Mesenchymal stem cell (in vitro differentiated cells and primary cell): ENCODE measurements at regions not wholly inside any gene's neighbourhood (a gene's known extent, or its start where the extent isn't known, plus 50 kb on each side); places are given as distances from the start of the nearest gene placed in this dataset.
A peak's percentile ranks its signal among the peaks of the same experiment; 100 is the strongest.

Experiments
- DNase-seq: peaks from one replicate; pipeline ENCODE4 v3.0.0-alpha.2; 2013
- H2AFZ ChIP-seq: one replicate; pipeline ENCODE4 v1.6.1; 2013; ENCODE audit warnings: low read depth, mild to moderate bottlenecking, control low read depth, inconsistent platforms, low read length, moderate library complexity
- H2AK5ac ChIP-seq: 2 replicates; pipeline ENCODE4 v1.6.1; 2013; ENCODE audit warnings: low read length, moderate library complexity, mild to moderate bottlenecking, inconsistent platforms; ENCODE audit not compliant: severe bottlenecking
- H2BK120ac ChIP-seq: one replicate; pipeline ENCODE4 v1.6.1; 2013; ENCODE audit warnings: low read depth, mild to moderate bottlenecking, inconsistent platforms, low read length, moderate library complexity
- H2BK12ac ChIP-seq, 2 experiments: one replicate each; pipeline ENCODE4 v1.6.1; 2013; ENCODE audit warnings: inconsistent platforms in 2 of 2, low read length in 2 of 2, mild to moderate bottlenecking in 2 of 2, moderate library complexity in 2 of 2, control low read depth in 1 of 2
- H2BK15ac ChIP-seq: one replicate; pipeline ENCODE4 v1.6.1; 2013; ENCODE audit warnings: mild to moderate bottlenecking, low read depth, inconsistent platforms; ENCODE audit not compliant: poor library complexity, severe bottlenecking
- H2BK5ac ChIP-seq: 2 replicates; pipeline ENCODE4 v1.6.1; 2013; ENCODE audit warnings: low read depth, mild to moderate bottlenecking, low read length, control low read depth, inconsistent platforms; ENCODE audit not compliant: poor library complexity, severe bottlenecking
- H3K14ac ChIP-seq, 2 experiments: one replicate each; pipeline ENCODE4 v1.6.1; 2013; ENCODE audit warnings: inconsistent platforms in 2 of 2, low read length in 2 of 2, control low read depth in 1 of 2, mild to moderate bottlenecking in 1 of 2, moderate library complexity in 1 of 2
- H3K18ac ChIP-seq, 2 experiments: one replicate each; pipeline ENCODE4 v1.6.1; 2013; ENCODE audit warnings: inconsistent platforms in 2 of 2, low read length in 2 of 2, control low read depth in 1 of 2, low read depth in 1 of 2, mild to moderate bottlenecking in 1 of 2
- H3K23ac ChIP-seq, 2 experiments: one replicate each; pipeline ENCODE4 v1.6.1; 2013; ENCODE audit warnings: inconsistent platforms in 2 of 2, low read length in 2 of 2, mild to moderate bottlenecking in 2 of 2, moderate library complexity in 2 of 2, control low read depth in 1 of 2
- H3K27ac ChIP-seq: 2 replicates; pipeline ENCODE4 v1.5.1; 2013; ENCODE audit warnings: mild to moderate bottlenecking, moderate library complexity, low read length, control low read depth, inconsistent platforms; ENCODE audit not compliant: poor library complexity, severe bottlenecking
- H3K27me3 ChIP-seq, 2 experiments: 2 replicates each; pipeline versions ENCODE4 v1.6.1 to v1.7.0; 2013; ENCODE audit warnings: low read length in 2 of 2, mild to moderate bottlenecking in 2 of 2, moderate library complexity in 2 of 2, control low read depth in 1 of 2, inconsistent platforms in 1 of 2; ENCODE audit not compliant: control insufficient read depth in 1 of 2, insufficient read depth in 1 of 2
- H3K36me3 ChIP-seq, 2 experiments: 2 replicates each; pipeline versions ENCODE4 v1.6.1 to v1.7.0; 2013; ENCODE audit warnings: low read length in 2 of 2, control low read depth in 1 of 2, inconsistent platforms in 1 of 2, low read depth in 1 of 2, mild to moderate bottlenecking in 1 of 2; ENCODE audit not compliant: insufficient read depth in 2 of 2, control insufficient read depth in 1 of 2
- H3K4ac ChIP-seq, 2 experiments: one replicate each; pipeline ENCODE4 v1.6.1; 2013; ENCODE audit warnings: inconsistent platforms in 2 of 2, low read length in 2 of 2, mild to moderate bottlenecking in 2 of 2, moderate library complexity in 2 of 2, control low read depth in 1 of 2, low read depth in 1 of 2
- H3K4me1 ChIP-seq: 2 replicates; pipeline ENCODE4 v1.6.1; 2013; ENCODE audit warnings: low read depth, low read length, control low read depth; ENCODE audit not compliant: control insufficient read depth, insufficient read depth
- H3K4me2 ChIP-seq: 2 replicates; pipeline ENCODE4 v1.6.1; 2013; ENCODE audit warnings: low read length, mild to moderate bottlenecking, inconsistent platforms; ENCODE audit not compliant: poor library complexity, severe bottlenecking
- H3K4me3 ChIP-seq, 2 experiments: 2 replicates each; pipeline versions ENCODE4 v1.5.1 to v1.7.0; 2013; ENCODE audit warnings: low read length in 2 of 2, mild to moderate bottlenecking in 2 of 2, control low read depth in 1 of 2, low read depth in 1 of 2; ENCODE audit not compliant: insufficient read depth in 1 of 2
- H3K79me1 ChIP-seq: replicated peaks from 2 replicates; pipeline ENCODE4 v1.6.1; 2013; ENCODE audit warnings: mild to moderate bottlenecking, control low read depth, low read length, inconsistent platforms; ENCODE audit not compliant: poor library complexity, severe bottlenecking
- H3K9ac ChIP-seq: 2 replicates; pipeline ENCODE4 v1.7.0; 2013; ENCODE audit warnings: mild to moderate bottlenecking, low read length, moderate library complexity
- H3K9me3 ChIP-seq: 2 replicates; pipeline ENCODE4 v1.7.0; 2013; ENCODE audit warnings: mild to moderate bottlenecking, low read length; ENCODE audit not compliant: control insufficient read depth
- H4K8ac ChIP-seq: one replicate; pipeline ENCODE4 v1.6.1; 2013; ENCODE audit warnings: inconsistent platforms, mild to moderate bottlenecking, low read length, moderate library complexity
- H4K91ac ChIP-seq: one replicate; pipeline ENCODE4 v1.6.1; 2013; ENCODE audit warnings: mild to moderate bottlenecking, low read length, inconsistent platforms
- WGBS: methylation state at CpG from one replicate; pipeline ENCODE4 v1.1.7; 2013; ENCODE audit warnings: mixed read lengths; 5-methylcytosine and 5-hydroxymethylcytosine counted together

DNA sequence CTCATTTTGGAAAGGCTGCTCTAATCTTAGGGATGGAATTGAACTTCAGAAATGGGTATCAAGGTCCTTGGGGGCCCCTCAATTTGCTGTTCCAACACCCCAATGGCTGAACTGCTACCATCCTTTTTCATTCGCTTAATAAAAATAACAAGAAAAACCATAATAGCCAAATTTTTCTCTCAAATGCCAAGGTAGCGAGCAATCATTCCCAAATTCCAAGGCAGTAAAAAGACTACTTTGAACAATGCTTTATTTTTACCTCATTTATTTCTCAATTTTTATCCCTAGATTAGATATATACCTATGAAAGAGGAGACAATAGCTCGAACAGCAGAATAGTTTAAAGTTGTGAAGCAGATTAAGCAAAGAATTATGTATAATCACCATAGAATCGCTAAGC is 323.4 kb upstream of the SLC7A11 start:
- H4K91ac ChIP-seq = no peak overlapping the region
- H2AK5ac ChIP-seq = no peak overlapping the region
- H3K79me1 ChIP-seq = no peaks in the 10 kb centered on the region
- H3K4me2 ChIP-seq = no peak overlapping the region
- H3K4me3 ChIP-seq = no peak overlapping the region
- H3K23ac ChIP-seq = no peak overlapping the region
- no peaks in the 10 kb centered on the region for H3K27me3 ChIP-seq
- no peak overlapping the region for H3K14ac ChIP-seq
- no peak overlapping the region for H4K8ac ChIP-seq
- no peak overlapping the region for H2BK12ac ChIP-seq
- no peaks in the 10 kb centered on the region for H3K36me3 ChIP-seq
- no peak overlapping the region for H2BK120ac ChIP-seq
- no peaks in the 10 kb centered on the region for H3K9me3 ChIP-seq
- no peak overlapping the region for H3K4ac ChIP-seq
- no peaks in the 10 kb centered on the region for H3K4me1 ChIP-seq
- H2BK15ac ChIP-seq = no peak overlapping the region
- H2BK5ac ChIP-seq = no peak overlapping the region
- WGBS = 93% methylated on average over 2 of the region's 4 CpGs
- no peak for DNase-seq
- H3K18ac ChIP-seq = no peak overlapping the region
- H3K27ac ChIP-seq = no peak overlapping the region
- H3K9ac ChIP-seq = no peak overlapping the region
- H2AFZ ChIP-seq = no peak overlapping the region

DNA sequence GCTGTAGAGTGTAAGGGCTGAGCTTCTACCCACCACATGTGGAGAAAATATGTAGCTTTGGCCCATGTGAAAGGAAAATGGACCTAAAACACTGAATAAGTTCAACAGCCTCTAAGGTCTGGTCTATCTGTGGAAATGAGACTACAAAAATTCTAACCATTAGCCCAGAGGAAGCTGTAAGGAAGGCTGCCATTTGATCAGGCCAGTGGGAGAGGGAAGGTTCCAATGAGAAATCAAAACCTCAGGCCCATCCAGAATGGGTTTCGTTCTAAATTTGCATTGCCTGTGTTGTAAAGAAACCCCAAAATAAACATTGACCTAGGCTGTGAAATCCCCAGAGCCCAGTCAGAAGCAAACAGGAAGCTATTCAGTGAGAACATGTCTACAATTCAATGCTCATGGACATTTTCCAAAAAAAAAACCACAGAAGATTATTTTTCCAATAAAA is 320.4 kb upstream of the SLC7A11 start:
- 4% methylated on average over 1 of the region's 1 CpG for WGBS
- Histone ChIP-seq H3K36me3 (no peaks in the 10 kb centered on the region), H3K14ac (no peak overlapping the region), H3K27ac (no peak overlapping the region), H4K8ac (no peak overlapping the region), H2BK120ac (peak overlapping the region; percentile 19), H3K4me2 (no peak overlapping the region), H2AFZ (peak overlapping the region; percentile 31), H3K4ac (no peak overlapping the region), H2BK15ac (no peak overlapping the region), H3K79me1 (no peaks in the 10 kb centered on the region), H3K9me3 (no peaks in the 10 kb centered on the region), H3K23ac (peak overlapping the region in 1 of 2 experiments; percentile 60), H3K27me3 (no peaks in the 10 kb centered on the region), H2AK5ac (no peak overlapping the region), H2BK5ac (no peak overlapping the region), H3K4me3 (no peak overlapping the region), H4K91ac (no peak overlapping the region), H3K4me1 (no peaks in the 10 kb centered on the region), H3K9ac (peak overlapping the region; percentile 0), H3K18ac (peak overlapping the region in 1 of 2 experiments; percentile 75), H2BK12ac (peak overlapping the region; percentile 47 to 84)
- peak; percentile 74 for DNase-seq

GRCh38 chr4:138561906-138562305 is 319.8 kb upstream of the SLC7A11 start:
- Histone ChIP-seq H3K23ac (no peak overlapping the region), H3K4me3 (no peak overlapping the region), H3K4me2 (no peak overlapping the region), H4K8ac (no peak overlapping the region), H3K36me3 (no peaks in the 10 kb centered on the region), H2BK15ac (no peak overlapping the region), H2AFZ (no peak overlapping the region), H3K4ac (no peak overlapping the region), H3K4me1 (no peaks in the 10 kb centered on the region), H3K14ac (no peak overlapping the region), H2BK5ac (no peak overlapping the region), H2BK12ac (peak overlapping the region in 1 of 2 experiments; percentile 70), H3K18ac (no peak overlapping the region), H3K79me1 (no peaks in the 10 kb centered on the region), H3K27ac (no peak overlapping the region), H4K91ac (no peak overlapping the region), H2BK120ac (no peak overlapping the region), H2AK5ac (no peak overlapping the region), H3K9ac (no peak overlapping the region), H3K9me3 (no peaks in the 10 kb centered on the region), H3K27me3 (no peaks in the 10 kb centered on the region)
- no peak for DNase-seq
- 98% methylated on average over 18 of the region's 18 CpGs for WGBS

DNA sequence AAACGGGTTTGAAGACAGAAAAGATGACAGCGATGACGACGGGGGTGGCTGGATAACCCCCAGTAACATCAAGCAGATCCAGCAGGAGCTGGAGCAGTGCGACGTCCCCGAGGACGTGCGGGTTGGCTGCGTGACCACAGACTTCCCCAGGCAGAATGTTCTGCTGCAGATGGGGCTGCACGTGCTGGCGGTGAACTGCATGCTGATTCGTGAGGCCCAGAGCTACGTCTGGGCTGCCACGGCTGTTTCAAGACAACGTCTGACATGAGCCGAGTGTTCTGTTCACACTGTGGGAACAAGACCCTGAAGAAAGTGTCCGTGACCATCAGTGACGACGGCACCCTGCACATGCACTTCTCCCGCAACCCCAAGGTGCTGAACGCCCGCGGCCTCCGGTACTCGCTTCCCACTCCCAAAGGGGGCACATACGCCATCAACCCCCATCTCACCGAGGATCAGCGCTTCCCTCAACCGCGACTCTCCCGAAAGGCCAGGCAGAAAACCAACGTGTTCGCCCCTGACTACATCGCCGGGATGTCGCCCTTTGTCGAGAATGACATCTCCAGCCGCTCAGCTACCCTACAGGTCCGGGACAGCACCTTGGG is 319.2 kb upstream of the SLC7A11 start:
- Histone ChIP-seq H3K4me3 (no peak overlapping the region), H3K4me2 (no peak overlapping the region), H3K23ac (no peak overlapping the region), H2AK5ac (no peak overlapping the region), H2BK15ac (no peak overlapping the region), H3K4ac (no peak overlapping the region), H3K4me1 (no peaks in the 10 kb centered on the region), H2BK120ac (no peak overlapping the region), H3K9ac (no peak overlapping the region), H3K18ac (no peak overlapping the region), H3K27me3 (no peaks in the 10 kb centered on the region), H3K27ac (no peak overlapping the region), H2BK5ac (no peak overlapping the region), H2BK12ac (no peak overlapping the region), H4K8ac (no peak overlapping the region), H3K79me1 (no peaks in the 10 kb centered on the region), H3K9me3 (no peaks in the 10 kb centered on the region), H3K14ac (no peak overlapping the region), H3K36me3 (no peaks in the 10 kb centered on the region), H2AFZ (no peak overlapping the region), H4K91ac (no peak overlapping the region)
- WGBS = 95% methylated on average over 39 of the region's 40 CpGs
- no peak for DNase-seq
